Activated CD4-positive, alpha-beta T cell treated with anti-CD3 and anti-CD28 coated beads, Interleukin-2, amount 50 U/mL, for 4 hours (primary cell): ENCODE measurements at regions not wholly inside any gene's neighbourhood (a gene's known extent, or its start where the extent isn't known, plus 50 kb on each side); places are given as distances from the start of the nearest gene placed in this dataset.

Source experiments
- DNase-seq, 2 experiments: peaks; one replicate each; pipeline ENCODE4 v3.0.0-alpha.2; 2020

DNA sequence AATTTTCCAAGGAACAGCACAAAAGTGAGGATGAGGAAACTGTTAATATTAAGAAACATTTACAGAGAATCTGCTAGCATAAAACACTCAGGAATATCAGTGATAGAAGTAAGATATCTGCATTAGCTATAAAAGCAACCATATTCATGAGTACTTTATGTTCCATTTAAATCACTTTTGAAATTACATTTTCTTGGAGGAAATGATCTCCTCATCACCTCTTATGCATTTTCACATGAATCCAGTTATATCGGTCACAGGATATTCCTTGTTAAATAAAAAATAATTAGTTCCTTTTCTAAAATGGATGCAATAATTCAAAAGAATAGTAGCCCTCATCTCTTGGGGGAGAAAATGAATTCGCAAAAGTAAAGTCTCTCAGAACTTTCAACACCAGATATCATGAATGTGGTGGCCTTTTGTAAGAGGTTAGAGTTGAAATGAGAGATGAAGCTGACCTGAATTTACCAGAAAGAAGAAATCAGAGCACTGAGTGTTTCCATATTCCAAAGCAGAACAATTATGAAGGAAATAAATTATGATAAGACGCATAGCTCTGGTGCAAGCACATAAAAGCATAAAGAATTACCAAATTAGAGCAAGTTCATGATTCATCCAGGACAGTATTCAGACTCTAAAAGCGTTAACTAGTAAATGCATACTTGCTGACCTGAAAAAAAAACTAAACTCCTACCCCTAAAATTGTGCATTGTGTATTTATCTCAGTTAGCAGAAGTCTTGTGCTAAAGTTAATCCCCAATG, 321.9 kb upstream of the CCDC54 start:
- no peak for DNase-seq

GRCh38 chr3:107061466-107061865, 315.8 kb upstream of the CCDC54 start:
- no peak for DNase-seq

- no peak for DNase-seq
These were observed 314.9 kb upstream of the CCDC54 start for GRCh38 chr3:107062310-107062709.

DNA sequence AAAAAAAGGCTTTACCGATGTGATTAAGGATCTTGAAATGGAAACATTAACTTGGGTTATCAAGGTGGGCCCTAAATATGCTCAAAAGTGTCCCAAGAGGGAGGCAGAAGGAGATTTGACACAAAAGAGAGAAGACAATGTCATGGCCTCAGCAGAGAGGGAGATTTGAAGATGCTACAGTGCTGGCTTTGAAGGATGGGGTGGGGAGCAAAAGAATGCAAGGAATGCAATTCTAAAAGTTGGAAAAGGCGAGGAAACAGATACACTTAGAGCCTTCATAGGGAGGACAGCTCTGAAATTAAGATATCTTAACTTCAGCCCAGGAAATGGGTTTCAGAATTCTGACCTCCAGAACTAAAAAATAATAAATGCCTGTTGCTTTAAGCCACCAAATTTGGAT, 314.5 kb upstream of the CCDC54 start:
- no peak for DNase-seq

DNA sequence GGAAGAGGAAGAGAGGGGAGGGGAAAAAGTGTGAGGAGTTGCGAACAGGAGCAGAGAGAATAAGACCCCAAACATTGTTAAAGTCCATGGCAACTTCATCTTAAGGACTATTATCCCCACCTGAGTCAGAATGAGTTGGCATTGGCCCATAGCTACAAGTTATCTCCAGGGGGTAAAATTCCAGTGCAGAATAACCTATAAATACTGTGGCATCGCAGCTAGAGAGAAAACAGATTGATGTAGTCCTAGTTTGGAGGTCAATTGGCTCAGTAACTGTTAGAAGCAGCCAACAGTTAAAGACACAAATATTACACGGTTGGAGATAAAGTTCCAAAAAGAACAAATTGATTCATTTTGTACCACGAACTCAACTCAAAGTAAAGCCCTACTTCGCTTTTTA, 313.9 kb upstream of the CCDC54 start:
- DNase-seq, result no peak

GRCh38 chr3:107064405-107065060, 312.7 kb upstream of the CCDC54 start:
- DNase-seq, result peak; percentile 39 to 47

- no peak for DNase-seq
These were observed 312.0 kb upstream of the CCDC54 start for GRCh38 chr3:107065094-107065861.

GRCh38 chr3:107067421-107067820, 309.8 kb upstream of the CCDC54 start:
- no peak for DNase-seq

GRCh38 chr3:107068980-107069379, 308.3 kb upstream of the CCDC54 start:
- no peak for DNase-seq

DNA sequence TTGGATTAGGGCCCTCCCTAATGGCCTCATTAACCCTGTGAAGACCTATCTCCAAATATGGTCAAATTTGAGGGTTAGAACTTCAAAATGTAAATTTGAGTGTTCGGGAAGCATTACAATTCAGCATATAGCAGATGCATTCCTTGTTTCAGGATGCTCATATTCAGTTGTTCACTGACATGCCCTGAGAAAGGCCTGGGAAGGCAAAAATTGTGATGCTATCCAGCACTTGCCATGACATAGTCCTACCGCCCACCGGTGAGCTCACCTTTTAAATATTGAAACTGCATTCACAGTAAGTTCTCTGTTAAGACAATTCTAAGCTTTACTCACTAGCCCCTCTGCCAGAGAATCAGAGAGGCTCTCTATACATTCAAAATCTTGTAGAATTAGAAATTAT, 300.3 kb upstream of the CCDC54 start:
- no peak for DNase-seq

- no peak for DNase-seq
These were observed 299.8 kb upstream of the CCDC54 start for GRCh38 chr3:107077391-107077790.

DNA sequence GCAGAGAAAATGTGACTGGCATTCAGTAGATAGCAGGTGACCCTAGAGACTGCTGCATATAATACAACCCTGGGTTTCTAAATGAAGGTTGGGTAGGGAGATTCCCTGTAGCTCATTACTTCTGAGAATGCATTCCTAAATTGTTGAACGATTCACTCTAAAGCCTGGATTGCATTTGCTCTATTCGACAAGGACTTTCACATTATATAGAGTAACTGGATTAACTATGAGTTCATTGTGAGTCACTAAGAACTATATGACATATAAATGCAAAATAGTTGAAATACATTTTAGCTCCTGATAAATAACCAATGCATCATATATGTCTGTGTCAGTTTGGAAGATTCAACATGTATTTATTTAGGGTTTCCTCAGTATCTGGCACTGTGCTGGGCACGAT, 294.7 kb upstream of the CCDC54 start:
- no peak for DNase-seq

DNA sequence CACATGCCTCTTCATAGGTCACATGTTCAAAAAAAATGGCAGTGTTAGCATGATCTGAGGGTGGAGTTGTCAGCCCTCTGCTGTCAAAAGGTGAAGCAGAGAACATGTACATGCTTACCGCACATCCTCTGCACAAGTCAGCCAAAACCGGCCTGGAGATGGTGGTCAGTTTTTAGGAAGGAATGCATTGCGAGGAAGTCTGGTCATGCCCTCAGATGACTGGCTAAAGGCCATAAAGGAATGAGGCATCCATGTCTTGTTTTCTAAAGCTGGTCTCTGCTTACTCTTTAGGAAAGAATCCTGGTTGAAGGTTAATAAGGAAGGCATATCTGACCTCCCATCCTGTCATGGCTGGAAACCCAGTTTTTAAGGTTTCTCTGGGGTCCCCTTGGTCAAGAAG, 292.0 kb upstream of the CCDC54 start:
- DNase-seq, result no peak

GRCh38 chr3:107092121-107092520, 285.1 kb upstream of the CCDC54 start:
- no peak for DNase-seq

GRCh38 chr3:107098864-107099263, 278.4 kb upstream of the CCDC54 start:
- DNase-seq, result no peak

DNA sequence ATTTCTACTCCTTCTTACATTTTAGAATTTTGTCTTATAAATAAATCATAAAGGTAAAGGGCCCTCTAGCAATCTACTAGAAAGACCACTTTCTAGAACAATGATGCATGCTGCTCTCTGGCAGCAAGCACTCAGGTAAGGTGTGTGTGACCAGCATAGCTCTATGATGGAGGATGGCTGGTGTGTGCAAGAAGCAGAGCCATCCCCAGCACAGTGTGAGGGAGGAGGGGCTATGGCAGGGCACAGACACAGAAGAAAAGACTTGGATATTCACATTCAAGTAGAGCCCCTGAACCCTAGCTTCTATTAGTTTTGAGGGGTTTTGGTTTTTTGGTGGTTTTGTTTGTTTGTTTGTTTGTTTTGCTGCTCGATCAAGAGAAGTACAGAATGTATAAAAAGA, 277.1 kb upstream of the CCDC54 start:
- no peak for DNase-seq

GRCh38 chr3:107100573-107100972, 276.7 kb upstream of the CCDC54 start:
- no peak for DNase-seq

DNA sequence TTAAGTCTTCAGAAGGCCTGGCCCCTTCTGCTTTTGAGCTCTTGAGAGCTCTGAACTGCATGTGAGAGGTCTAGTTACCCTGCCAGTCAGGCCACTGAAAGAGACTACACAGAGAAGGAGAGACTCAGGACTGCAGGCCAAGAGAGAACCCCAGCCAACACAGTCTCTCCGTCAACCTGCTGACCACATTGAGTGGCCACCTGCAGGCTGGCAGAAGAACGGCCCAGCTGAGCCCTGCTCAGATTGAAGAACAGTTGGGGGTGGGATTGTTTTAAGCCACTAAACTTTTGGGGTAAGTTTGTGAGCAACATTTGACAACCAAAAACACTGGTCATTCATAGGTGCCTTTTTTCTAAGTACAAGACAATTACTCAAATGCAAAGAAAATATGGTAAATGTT, 273.5 kb upstream of the CCDC54 start:
- DNase-seq, result no peak

DNA sequence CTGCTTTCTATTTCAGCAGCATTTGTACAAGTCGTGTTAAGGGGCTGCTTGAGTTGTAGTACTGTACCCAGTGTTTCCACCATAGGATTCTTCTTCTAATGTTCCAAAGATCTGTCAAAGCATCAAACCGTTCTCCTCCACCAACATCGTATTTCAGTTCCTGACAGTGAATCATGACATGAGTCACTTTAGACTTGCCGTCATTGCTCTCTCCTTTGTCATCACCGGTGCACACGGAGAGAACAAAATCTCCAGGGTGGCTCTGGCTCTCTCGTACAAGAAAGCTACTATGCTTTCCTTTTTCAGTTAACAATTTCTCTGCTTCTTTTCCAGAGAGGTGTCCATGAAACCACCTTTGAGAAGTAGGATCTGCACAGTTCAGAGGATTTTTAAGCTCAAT, 270.9 kb upstream of the CCDC54 start:
- DNase-seq, result no peak

DNA sequence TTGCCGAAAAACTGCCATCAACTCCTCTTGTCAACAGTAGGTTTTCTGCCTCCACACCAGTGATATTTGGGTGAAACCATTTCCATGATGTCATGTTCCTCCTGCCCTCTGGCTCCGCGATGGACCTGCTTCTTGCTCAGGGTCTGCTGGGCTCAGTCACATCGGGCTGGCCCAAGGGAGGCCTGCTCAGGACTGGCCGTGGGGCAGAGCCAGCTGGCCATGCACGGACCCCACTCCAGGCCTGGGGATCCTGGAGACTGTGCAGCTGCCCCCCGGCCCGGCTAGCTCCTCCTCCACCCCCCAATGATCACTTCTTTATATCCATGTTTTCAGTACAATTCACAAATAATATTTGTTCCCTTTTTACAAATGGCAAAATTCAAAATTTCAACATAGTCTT, 270.3 kb upstream of the CCDC54 start:
- DNase-seq, result no peak

DNA sequence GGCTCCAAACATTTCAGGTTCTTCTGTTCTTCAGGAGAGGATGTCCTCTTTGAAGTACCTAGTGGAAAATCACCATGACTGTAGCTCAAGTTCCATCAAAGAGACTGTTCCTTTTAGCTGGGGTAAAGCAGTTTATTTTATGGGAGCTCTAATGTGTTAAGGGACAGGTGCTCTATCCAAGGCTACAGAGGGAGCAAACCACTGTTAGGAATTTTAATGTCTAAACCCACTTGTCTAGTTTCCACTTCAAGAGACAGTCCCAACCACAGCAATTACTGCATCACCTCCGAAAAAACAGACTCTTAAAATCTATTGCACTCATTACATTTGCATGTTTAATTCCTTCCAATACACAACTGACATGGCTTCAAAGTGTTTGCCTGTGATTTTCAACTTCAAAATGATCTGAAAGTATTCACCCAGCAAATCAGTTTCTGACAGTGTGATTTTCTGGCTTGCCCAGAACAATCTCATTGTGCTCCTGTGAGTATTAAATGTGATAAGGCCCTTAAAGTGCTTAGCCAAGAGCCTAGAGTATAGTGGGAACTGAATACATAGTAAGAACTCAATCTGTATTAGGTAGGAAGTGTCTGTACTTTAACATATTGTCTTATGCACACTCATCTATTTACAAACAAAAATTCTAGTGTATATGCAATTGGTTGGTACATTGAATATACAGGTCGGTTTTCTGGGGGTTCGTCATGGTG, 266.5 kb upstream of the CCDC54 start:
- DNase-seq, result no peak

DNA sequence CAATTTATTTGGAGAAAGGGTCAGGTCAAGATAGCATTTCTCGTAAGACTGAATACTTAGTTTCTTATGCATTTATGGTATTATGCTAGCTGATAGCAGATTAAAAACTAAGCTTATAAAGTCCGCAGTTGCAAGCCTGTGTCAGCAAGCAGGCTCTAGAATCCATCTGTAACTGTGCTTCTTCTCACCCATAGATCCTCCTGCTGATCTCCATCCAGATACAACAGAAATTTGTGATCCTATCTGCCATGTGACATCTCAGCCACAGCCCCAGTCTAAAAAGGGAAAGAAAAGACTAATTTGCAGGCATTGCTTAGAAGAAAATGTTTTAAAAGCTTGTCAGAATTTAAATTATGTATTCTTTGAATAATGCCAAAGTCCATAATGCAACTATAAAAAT, 265.4 kb upstream of the CCDC54 start:
- no peak for DNase-seq

- DNase-seq, result no peak
These were observed 264.9 kb upstream of the CCDC54 start for GRCh38 chr3:107112356-107112755.
